MCF 10A (cell line): ENCODE measurements at regions not wholly inside any gene's neighbourhood (a gene's known extent, or its start where the extent isn't known, plus 50 kb on each side); places are given as distances from the start of the nearest gene placed in this dataset.
"Not testable (repeated sequence)": the region's sequence is repeated elsewhere in the genome, so short reads cannot be mapped to it uniquely, and the experiment has no call there.

Experiments
- BruUV-seq: library from RNA; stranded (reverse); fragments of 400-500 nt; replicated peaks from 2 replicates; lab custom pipeline; 2021; lab: Mats Ljungman, UMichigan
- CTCF ChIA-PET: fragments of 300-600 bp; sonication (Branson Sonifier 250); formaldehyde crosslinking; extraction: SDS; loops from one replicate; lab custom pipeline; 2021; ENCODE audit warnings: antibody characterized with exemption, inconsistent platforms; lab: Yijun Ruan, JAX
- POLR2A ChIA-PET: fragments of 300-600, 350-650 bp; sonication (Branson Sonifier 250); formaldehyde crosslinking; extraction: SDS; loops from one replicate; lab custom pipeline; 2020; ENCODE audit warnings: antibody characterized with exemption, inconsistent platforms; lab: Yijun Ruan, JAX
- DNase-seq: peaks from one replicate; pipeline ENCODE4 v3.0.0-alpha.2; 2018; ENCODE audit not compliant: unreplicated experiment
- H3K27ac Mint-ChIP-seq: one replicate; pipeline ENCODE4 v1.8.0; 2022; ENCODE audit warnings: mild to moderate bottlenecking, low read depth, mixed read lengths; ENCODE audit not compliant: unreplicated experiment
- H3K27me3 Mint-ChIP-seq: one replicate; pipeline ENCODE4 v1.8.0; 2022; ENCODE audit warnings: mixed read lengths; ENCODE audit not compliant: insufficient read depth, unreplicated experiment
- H3K36me3 Mint-ChIP-seq: one replicate; pipeline ENCODE4 v1.8.0; 2022; ENCODE audit warnings: mild to moderate bottlenecking, moderate library complexity, mixed read lengths; ENCODE audit not compliant: insufficient read depth, unreplicated experiment
- H3K4me1 Mint-ChIP-seq: one replicate; pipeline ENCODE4 v1.8.0; 2022; ENCODE audit warnings: mixed read lengths; ENCODE audit not compliant: insufficient read depth, unreplicated experiment
- H3K4me3 Mint-ChIP-seq: one replicate; pipeline ENCODE4 v1.8.0; 2022; ENCODE audit warnings: mild to moderate bottlenecking, moderate library complexity, mixed read lengths; ENCODE audit not compliant: unreplicated experiment
- H3K9me3 Mint-ChIP-seq: one replicate; pipeline ENCODE4 v1.8.0; 2022; ENCODE audit warnings: mixed read lengths; ENCODE audit not compliant: unreplicated experiment
- CTCF ChIP-seq: fragments of 200-600 bp; IDR thresholded peaks from one replicate; pipeline ENCODE4 v1.8.0; 2022; ENCODE audit warnings: antibody characterized with exemption, mild to moderate bottlenecking; ENCODE audit not compliant: unreplicated experiment
- intact Hi-C: fragments of 100-400 bp; cut with micrococcal nuclease; formaldehyde crosslinking; loops from 2 replicates; pipeline ENCODE4 v1.14.1; 2022

- no TSS peak for BruUV-seq
- Mint-ChIP-seq H3K4me1 (peaks cover 6% of the 10 kb centered on the region), H3K9me3 (no peaks in the 10 kb centered on the region), H3K36me3 (no peaks in the 10 kb centered on the region), H3K4me3 (no peak overlapping the region), H3K27me3 (peaks cover 11% of the 10 kb centered on the region), H3K27ac (no peak overlapping the region)
- DNase-seq, result no peak
- ChIA-PET CTCF (no interaction called here), POLR2A (interaction anchor here (0.6 kb wide), 1 partner anchor 89 kb away, joined by 3 read pairs; no protein-coding TSS in a partner anchor)
- intact Hi-C loops, result no loop called here
- TF ChIP-seq CTCF, result no peak
Observed at GRCh38 chr6:62982951-62983350, 228.3 kb upstream of the FKBP1C start.

- CTCF ChIA-PET, H3K9me3 Mint-ChIP-seq, H3K4me3 Mint-ChIP-seq, intact Hi-C loops, H3K36me3 Mint-ChIP-seq, H3K27me3 Mint-ChIP-seq, POLR2A ChIA-PET, BruUV-seq, H3K4me1 Mint-ChIP-seq, DNase-seq, H3K27ac Mint-ChIP-seq: not testable (repeated sequence)
Observed at GRCh38 chr6:62991696-62992095, 219.6 kb upstream of the FKBP1C start.

- H3K4me3 Mint-ChIP-seq, result no peak overlapping the region
Observed at GRCh38 chr6:62993951-62994350, 217.3 kb upstream of the FKBP1C start.

GRCh38 chr6:62998022-62998421, 213.2 kb upstream of the FKBP1C start:
- BruUV-seq, result no TSS peak
- intact Hi-C loops, result no loop called here
- no peak for DNase-seq
- Mint-ChIP-seq H3K36me3 (no peaks in the 10 kb centered on the region), H3K4me3 (no peak overlapping the region), H3K9me3 (no peaks in the 10 kb centered on the region), H3K27ac (no peak overlapping the region), H3K4me1 (peaks cover 8% of the 10 kb centered on the region), H3K27me3 (no peaks in the 10 kb centered on the region)
- no peak for TF ChIP-seq CTCF
- CTCF ChIA-PET, result interaction anchor here (0.6 to 0.7 kb wide), 3 partner anchors 35 to 1992 kb away, joined by 3 read pairs; no protein-coding TSS in a partner anchor
- POLR2A ChIA-PET, result interaction anchor here (0.6 to 1.9 kb wide), 2 partner anchors 18 to 677 kb away, joined by 3 to 7 read pairs; no protein-coding TSS in a partner anchor

More at GRCh38 chr6:62993951-62994350, 217.3 kb upstream of the FKBP1C start:
- Mint-ChIP-seq H3K36me3 (no peaks in the 10 kb centered on the region), H3K9me3 (no peaks in the 10 kb centered on the region), H3K27me3 (no peaks in the 10 kb centered on the region), H3K4me1 (no peaks in the 10 kb centered on the region), H3K27ac (no peak overlapping the region)
- ChIA-PET POLR2A (no interaction called here), CTCF (no interaction called here)
- no peak for DNase-seq
- BruUV-seq, result no TSS peak
- intact Hi-C loops, result no loop called here
- TF ChIP-seq CTCF, result no peak

- H3K27ac Mint-ChIP-seq, result peak overlapping the region; percentile 100
- H3K27me3 Mint-ChIP-seq, BruUV-seq, H3K9me3 Mint-ChIP-seq, H3K36me3 Mint-ChIP-seq, H3K4me1 Mint-ChIP-seq, H3K4me3 Mint-ChIP-seq, CTCF ChIA-PET, intact Hi-C loops, DNase-seq: not testable (repeated sequence)
- POLR2A ChIA-PET, result interaction anchor here (0.7 to 1.9 kb wide), 4 partner anchors 14 to 59 kb away, joined by 3 to 7 read pairs (median 5); no protein-coding TSS in a partner anchor
Observed at GRCh38 chr6:62999242-62999641, 212.0 kb upstream of the FKBP1C start.
